OCI-LY3 (cell line): ENCODE measurements at regions not wholly inside any gene's neighbourhood (a gene's known extent, or its start where the extent isn't known, plus 50 kb on each side); places are given as distances from the start of the nearest gene placed in this dataset.

Experiments used
- H2AFZ ChIP-seq: fragments of 200-600, 300-600 bp; shearing (Covaris generic); 2 replicates; pipeline ENCODE4 v1.6.0; 2014; ENCODE audit warnings: antibody characterized with exemption, low read depth, low read length
- H3K27ac ChIP-seq: fragments of 200-600, 300-600 bp; sonication (generic); 2 replicates; pipeline ENCODE4 v1.5.1; 2014; ENCODE audit warnings: mild to moderate bottlenecking, low read length, moderate library complexity, mixed read lengths
- H3K27me3 ChIP-seq: fragments of 200-600, 300-600 bp; sonication (generic); 2 replicates; pipeline ENCODE4 v1.6.1; 2014; ENCODE audit warnings: low read depth, low read length, mixed read lengths
- H3K36me3 ChIP-seq: fragments of 200-600, 300-600 bp; sonication (generic); replicated peaks from 2 replicates; pipeline ENCODE3; 2014; ENCODE audit warnings: low read depth, low read length, mixed read lengths
- H3K4me1 ChIP-seq: fragments of 300-600, 200-600 bp; sonication (generic); 2 replicates; pipeline ENCODE4 v1.6.1; 2014; ENCODE audit warnings: low read length, mixed read lengths
- H3K4me2 ChIP-seq: fragments of 200-600, 300-600 bp; sonication (generic); 2 replicates; pipeline ENCODE4 v1.6.1; 2014; ENCODE audit warnings: low read length, mixed read lengths
- H3K4me3 ChIP-seq: fragments of 300-600, 200-600 bp; sonication (generic); 2 replicates; pipeline ENCODE4 v1.5.1; 2014; ENCODE audit warnings: antibody characterized with exemption, mild to moderate bottlenecking, low read length, moderate library complexity
- H3K79me2 ChIP-seq: fragments of 300-600, 200-600 bp; shearing (Covaris generic); 2 replicates; pipeline ENCODE4 v1.6.1; 2014; ENCODE audit warnings: mild to moderate bottlenecking, low read length, mixed read lengths
- H3K9ac ChIP-seq: fragments of 300-600, 200-600 bp; shearing (Covaris generic); 2 replicates; pipeline ENCODE4 v1.6.0; 2014; ENCODE audit warnings: mild to moderate bottlenecking, low read length, moderate library complexity
- H3K9me3 ChIP-seq: fragments of 200-600, 300-600 bp; shearing (Covaris generic); 2 replicates; pipeline ENCODE4 v1.6.1; 2014; ENCODE audit warnings: low read length, mixed read lengths; ENCODE audit not compliant: insufficient read depth
- H4K20me1 ChIP-seq: fragments of 200-600, 300-600 bp; sonication (generic); 2 replicates; pipeline ENCODE4 v1.6.1; 2016; ENCODE audit warnings: low read length, mixed read lengths; ENCODE audit not compliant: insufficient read depth
- EZH2phosphoT487 ChIP-seq: fragments of 200-600 bp; shearing (Covaris generic); IDR thresholded peaks from 2 replicates; pipeline ENCODE4 v1.6.1; 2018; ENCODE audit warnings: antibody characterized with exemption, mixed run types, low read depth
- TF ChIP-seq, protein P1 (sequence below): fragments of 200-600, 300-600 bp; sonication (generic); IDR thresholded peaks from 2 replicates; pipeline ENCODE4 v1.5.1; 2014; ENCODE audit warnings: antibody characterized with exemption, low read length, low read depth

DNA sequence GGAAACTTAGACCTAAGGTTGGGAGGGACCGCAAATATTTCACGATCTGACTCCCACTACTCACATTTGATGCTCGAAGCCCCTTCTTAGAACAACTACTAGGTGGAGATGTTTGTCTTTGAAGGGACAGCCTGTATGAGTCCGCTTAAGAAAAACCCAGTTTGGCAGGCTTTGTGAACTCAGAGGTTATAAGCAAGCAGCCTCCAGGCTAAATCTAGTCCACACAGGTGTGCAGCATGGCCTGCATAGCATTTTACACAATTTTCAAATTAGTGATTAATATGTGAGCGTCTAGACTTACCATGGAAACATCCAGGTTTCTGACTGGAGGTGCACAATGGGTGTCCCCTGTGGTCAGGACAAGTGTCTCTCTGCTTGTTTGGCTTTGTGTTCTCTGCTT, 127.1 kb downstream of the KIF4B start:
- peaks cover 3% of the 10 kb centered on the region for H3K27me3 ChIP-seq
- no peak overlapping the region for H3K4me3 ChIP-seq
- H3K36me3 ChIP-seq, result no peaks in the 10 kb centered on the region
- no peak overlapping the region for H3K4me2 ChIP-seq
- TF ChIP-seq, protein P1, sequence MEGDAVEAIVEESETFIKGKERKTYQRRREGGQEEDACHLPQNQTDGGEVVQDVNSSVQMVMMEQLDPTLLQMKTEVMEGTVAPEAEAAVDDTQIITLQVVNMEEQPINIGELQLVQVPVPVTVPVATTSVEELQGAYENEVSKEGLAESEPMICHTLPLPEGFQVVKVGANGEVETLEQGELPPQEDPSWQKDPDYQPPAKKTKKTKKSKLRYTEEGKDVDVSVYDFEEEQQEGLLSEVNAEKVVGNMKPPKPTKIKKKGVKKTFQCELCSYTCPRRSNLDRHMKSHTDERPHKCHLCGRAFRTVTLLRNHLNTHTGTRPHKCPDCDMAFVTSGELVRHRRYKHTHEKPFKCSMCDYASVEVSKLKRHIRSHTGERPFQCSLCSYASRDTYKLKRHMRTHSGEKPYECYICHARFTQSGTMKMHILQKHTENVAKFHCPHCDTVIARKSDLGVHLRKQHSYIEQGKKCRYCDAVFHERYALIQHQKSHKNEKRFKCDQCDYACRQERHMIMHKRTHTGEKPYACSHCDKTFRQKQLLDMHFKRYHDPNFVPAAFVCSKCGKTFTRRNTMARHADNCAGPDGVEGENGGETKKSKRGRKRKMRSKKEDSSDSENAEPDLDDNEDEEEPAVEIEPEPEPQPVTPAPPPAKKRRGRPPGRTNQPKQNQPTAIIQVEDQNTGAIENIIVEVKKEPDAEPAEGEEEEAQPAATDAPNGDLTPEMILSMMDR, result no peak
- no peak for TF ChIP-seq EZH2phosphoT487
- no peaks in the 10 kb centered on the region for H3K79me2 ChIP-seq
- no peaks in the 10 kb centered on the region for H3K9me3 ChIP-seq
- H3K4me1 ChIP-seq, result 0 out of 2 replicates have a peak, but pooled peaks cover 5% of the 10 kb centered on the region
- no peak overlapping the region for H3K9ac ChIP-seq
- no peak overlapping the region for H3K27ac ChIP-seq
- H2AFZ ChIP-seq, result no peak overlapping the region
- no peaks in the 10 kb centered on the region for H4K20me1 ChIP-seq

DNA sequence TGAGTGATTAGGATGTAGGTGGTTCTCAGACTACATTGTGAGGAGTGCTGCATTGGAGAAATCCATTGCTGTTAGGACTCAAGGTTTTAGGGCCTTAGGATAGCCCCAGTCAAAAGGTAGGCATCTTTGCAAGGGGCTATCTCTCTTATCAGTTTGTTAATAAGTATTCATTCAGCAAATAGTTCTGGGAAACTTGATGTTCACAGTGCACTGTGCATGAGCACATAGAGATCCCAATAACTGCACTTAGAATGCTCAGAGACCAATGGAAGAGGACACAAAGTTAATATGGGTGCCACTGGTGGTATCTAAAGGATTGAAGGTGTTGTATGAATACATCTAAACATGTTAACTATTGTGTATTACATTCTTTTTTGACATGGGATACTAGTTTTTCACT, 131.4 kb downstream of the KIF4B start:
- H3K9me3 ChIP-seq, result no peaks in the 10 kb centered on the region
- H3K4me2 ChIP-seq, result no peak overlapping the region
- no peak for TF ChIP-seq EZH2phosphoT487
- TF ChIP-seq, protein P1, result no peak
- H3K9ac ChIP-seq, result no peak overlapping the region
- H4K20me1 ChIP-seq, result no peaks in the 10 kb centered on the region
- peaks cover 38% of the 10 kb centered on the region for H3K4me1 ChIP-seq
- no peak overlapping the region for H3K4me3 ChIP-seq
- H3K27me3 ChIP-seq, result no peaks in the 10 kb centered on the region
- H2AFZ ChIP-seq, result no peak overlapping the region
- no peaks in the 10 kb centered on the region for H3K79me2 ChIP-seq
- H3K36me3 ChIP-seq, result no peaks in the 10 kb centered on the region
- H3K27ac ChIP-seq, result no peak overlapping the region

DNA sequence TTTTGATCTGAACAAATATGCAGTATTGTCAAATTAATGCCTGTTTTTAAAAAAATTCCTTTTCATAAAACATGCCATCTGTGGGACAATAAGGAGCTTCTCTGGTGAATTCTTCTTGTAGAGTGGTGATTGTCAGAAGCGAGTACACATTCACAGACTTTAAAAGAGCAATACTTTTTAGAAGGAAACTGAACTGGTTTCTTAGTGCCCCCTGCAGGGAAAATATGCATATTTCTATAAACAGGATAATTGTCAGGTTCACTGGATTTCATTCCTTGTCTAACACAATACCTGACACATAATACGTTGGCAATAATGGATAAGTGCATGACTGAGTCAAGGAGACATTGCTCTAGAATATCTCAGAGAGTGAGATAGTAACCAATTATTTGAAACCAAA, 133.7 kb downstream of the KIF4B start:
- Histone ChIP-seq H3K79me2 (no peaks in the 10 kb centered on the region), H3K27ac (no peak overlapping the region), H3K4me3 (no peak overlapping the region), H3K9ac (no peak overlapping the region), H3K4me2 (peak overlapping the region; percentile 41), H3K4me1 (peaks cover 38% of the 10 kb centered on the region), H3K27me3 (no peaks in the 10 kb centered on the region), H4K20me1 (no peaks in the 10 kb centered on the region), H3K9me3 (no peaks in the 10 kb centered on the region), H3K36me3 (no peaks in the 10 kb centered on the region), H2AFZ (no peak overlapping the region)
- TF ChIP-seq EZH2phosphoT487, result no peak
- TF ChIP-seq, protein P1, result peak; percentile 42

DNA sequence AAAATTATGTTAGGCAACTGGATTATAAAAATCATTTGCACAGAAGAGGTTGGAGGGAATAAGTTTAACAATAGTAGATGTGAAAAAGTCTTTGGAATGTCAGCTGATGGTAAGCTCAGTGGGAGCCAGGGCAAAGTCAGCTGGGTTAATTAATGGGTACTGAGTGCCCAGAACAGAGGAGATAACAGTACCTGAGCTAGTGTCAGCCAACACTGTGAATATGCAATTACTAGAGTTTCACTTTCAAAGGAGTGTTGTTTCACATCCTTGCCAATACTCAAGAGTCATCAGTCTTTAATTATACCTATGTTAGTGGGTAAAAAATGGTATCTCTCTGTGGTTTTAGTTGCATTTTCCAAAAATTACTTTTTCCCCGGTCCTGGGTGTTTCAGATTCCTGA, 135.1 kb downstream of the KIF4B start:
- Histone ChIP-seq H3K36me3 (no peaks in the 10 kb centered on the region), H2AFZ (no peak overlapping the region), H3K9ac (no peak overlapping the region), H3K9me3 (no peaks in the 10 kb centered on the region), H3K4me2 (no peak overlapping the region), H3K4me3 (no peak overlapping the region), H3K27ac (no peak overlapping the region), H4K20me1 (no peaks in the 10 kb centered on the region), H3K4me1 (peaks cover 35% of the 10 kb centered on the region), H3K79me2 (no peaks in the 10 kb centered on the region), H3K27me3 (no peaks in the 10 kb centered on the region)
- TF ChIP-seq EZH2phosphoT487, result no peak
- TF ChIP-seq, protein P1, result no peak
